VCaP (cell line): ENCODE measurements at regions not wholly inside any gene's neighbourhood (a gene's known extent, or its start where the extent isn't known, plus 50 kb on each side); places are given as distances from the start of the nearest gene placed in this dataset.

Experiments
- H3K27ac ChIP-seq: fragments of 450-650 bp; 2 replicates; pipeline ENCODE4 v1.5.1; 2017
- TF ChIP-seq, protein P1 (sequence below): fragments of 450-650 bp; conservative IDR thresholded peaks from 2 replicates; pipeline ENCODE4 v1.5.1; 2017; ENCODE audit warnings: mild to moderate bottlenecking, moderate library complexity

GRCh38 chr3:104951426-104951825 lies 415.3 kb upstream of the ALCAM start:
- no peak overlapping the region for H3K27ac ChIP-seq
- TF ChIP-seq, protein P1, sequence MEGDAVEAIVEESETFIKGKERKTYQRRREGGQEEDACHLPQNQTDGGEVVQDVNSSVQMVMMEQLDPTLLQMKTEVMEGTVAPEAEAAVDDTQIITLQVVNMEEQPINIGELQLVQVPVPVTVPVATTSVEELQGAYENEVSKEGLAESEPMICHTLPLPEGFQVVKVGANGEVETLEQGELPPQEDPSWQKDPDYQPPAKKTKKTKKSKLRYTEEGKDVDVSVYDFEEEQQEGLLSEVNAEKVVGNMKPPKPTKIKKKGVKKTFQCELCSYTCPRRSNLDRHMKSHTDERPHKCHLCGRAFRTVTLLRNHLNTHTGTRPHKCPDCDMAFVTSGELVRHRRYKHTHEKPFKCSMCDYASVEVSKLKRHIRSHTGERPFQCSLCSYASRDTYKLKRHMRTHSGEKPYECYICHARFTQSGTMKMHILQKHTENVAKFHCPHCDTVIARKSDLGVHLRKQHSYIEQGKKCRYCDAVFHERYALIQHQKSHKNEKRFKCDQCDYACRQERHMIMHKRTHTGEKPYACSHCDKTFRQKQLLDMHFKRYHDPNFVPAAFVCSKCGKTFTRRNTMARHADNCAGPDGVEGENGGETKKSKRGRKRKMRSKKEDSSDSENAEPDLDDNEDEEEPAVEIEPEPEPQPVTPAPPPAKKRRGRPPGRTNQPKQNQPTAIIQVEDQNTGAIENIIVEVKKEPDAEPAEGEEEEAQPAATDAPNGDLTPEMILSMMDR = no peak

DNA sequence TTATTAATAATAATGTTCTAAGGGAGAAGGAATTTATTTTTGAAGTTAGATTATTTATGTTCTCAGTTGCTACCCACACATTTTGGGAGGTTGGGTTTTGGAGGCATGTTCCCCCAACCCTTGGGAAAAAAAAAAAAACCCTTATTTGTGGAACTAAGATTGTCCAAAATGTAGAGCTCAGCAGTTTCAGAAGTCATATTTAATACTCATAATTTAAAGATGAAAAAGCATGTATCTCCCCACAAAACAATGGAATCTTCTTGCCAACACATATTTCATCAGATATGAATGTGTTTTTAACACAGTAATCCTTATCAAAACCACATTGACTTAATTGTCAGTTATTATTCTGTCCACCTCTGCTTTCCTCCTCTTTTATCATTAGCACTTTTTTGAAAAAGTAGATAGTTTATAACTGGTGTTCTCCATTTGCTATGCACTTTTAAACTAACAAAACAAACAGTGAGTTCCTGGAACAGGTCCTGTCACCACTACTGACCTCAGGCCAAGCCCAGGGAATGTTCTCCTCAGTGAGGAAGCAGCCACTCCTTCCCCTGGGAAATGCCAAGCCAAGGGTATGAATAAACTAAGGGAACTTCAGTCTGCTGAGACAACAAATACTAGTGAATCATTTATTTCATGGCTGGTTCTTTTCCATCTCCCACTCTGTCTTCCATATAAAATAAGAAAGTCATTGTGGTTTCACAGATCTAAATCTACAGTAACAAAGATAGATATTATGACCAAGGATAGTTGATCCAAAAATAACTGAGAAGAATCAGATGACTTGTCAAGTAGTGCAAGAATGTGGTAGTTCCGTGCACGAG lies 414.4 kb upstream of the ALCAM start:
- H3K27ac ChIP-seq = no peak overlapping the region
- TF ChIP-seq, protein P1 = no peak

GRCh38 chr3:104956620-104957345 lies 409.9 kb upstream of the ALCAM start:
- H3K27ac ChIP-seq = no peak overlapping the region
- TF ChIP-seq, protein P1 = no peak

GRCh38 chr3:104960579-104960978 lies 406.1 kb upstream of the ALCAM start:
- H3K27ac ChIP-seq = no peak overlapping the region
- TF ChIP-seq, protein P1 = no peak

DNA sequence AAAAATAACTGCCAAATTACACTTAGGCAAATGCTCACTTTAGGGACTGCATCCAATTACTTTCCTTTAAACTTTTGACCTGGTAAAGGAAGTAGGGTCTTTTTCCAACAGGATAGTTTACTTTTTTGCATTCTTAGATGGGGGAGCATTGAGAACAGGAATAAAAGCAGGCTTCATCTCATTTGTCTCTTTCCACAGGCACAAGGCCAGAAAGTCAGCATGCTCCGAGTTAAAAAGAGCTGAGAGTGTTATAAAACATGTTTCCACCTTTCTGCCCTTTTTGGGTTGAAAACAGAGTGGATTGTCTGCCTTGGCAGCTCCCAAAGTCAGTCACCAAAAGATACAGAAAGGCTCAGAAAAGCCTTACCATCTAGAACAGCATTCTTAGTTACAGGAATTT lies 404.9 kb upstream of the ALCAM start:
- no peak overlapping the region for H3K27ac ChIP-seq
- TF ChIP-seq, protein P1 = no peak

DNA sequence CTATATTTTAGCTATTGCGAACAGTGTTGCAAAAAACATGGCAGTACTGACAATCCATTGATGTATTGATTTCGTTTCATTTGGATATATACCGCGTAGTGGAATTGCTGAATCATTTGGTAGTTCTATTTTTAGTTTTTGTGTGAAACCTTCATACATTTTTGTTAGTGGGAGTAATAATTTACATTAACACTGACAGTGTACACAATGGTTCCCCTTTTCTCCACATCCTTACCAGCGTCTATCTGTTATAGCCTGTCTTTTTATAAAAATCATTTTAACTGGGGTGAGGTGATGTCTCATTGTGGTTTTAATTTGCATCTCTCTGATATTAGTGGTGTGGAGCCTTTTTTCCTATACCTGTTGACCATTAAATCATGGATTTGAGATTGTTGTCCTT lies 392.4 kb upstream of the ALCAM start:
- H3K27ac ChIP-seq = no peak overlapping the region
- TF ChIP-seq, protein P1 = no peak

- no peak overlapping the region for H3K27ac ChIP-seq
- TF ChIP-seq, protein P1 = no peak
Measured at GRCh38 chr3:104977719-104978118, 389.0 kb upstream of the ALCAM start.
